CD4-positive, alpha-beta T cell (primary cell): ENCODE measurements at regions not wholly inside any gene's neighbourhood (a gene's known extent, or its start where the extent isn't known, plus 50 kb on each side); places are given as distances from the start of the nearest gene placed in this dataset.
"Not testable (repeated sequence)": the region's sequence is repeated elsewhere in the genome, so short reads cannot be mapped to it uniquely, and the experiment has no call there.

ENCODE experiments used
- ATAC-seq: fragments of 200-7000 bp; cut with Tn5 transposase; one replicate; pipeline ENCODE4 v1.10.0; 2022; ENCODE audit warnings: mild to moderate bottlenecking; ENCODE audit not compliant: poor library complexity
- CTCF ChIA-PET: fragments of 350-600 bp; sonication (Branson Sonifier 250); formaldehyde crosslinking; loops from one replicate; lab custom pipeline; 2021; ENCODE audit warnings: antibody characterized with exemption, inconsistent platforms; lab: Charles Lee
- POLR2A ChIA-PET: fragments of 350-600 bp; sonication (Branson Sonifier 250); formaldehyde crosslinking; loops from one replicate; lab custom pipeline; 2021; ENCODE audit warnings: antibody characterized with exemption, inconsistent platforms; lab: Charles Lee
- DNase-seq, 14 experiments: peaks; one replicate each; pipeline ENCODE4 v3.0.0-alpha.2; 2013 to 2020; ENCODE audit warnings: mixed read lengths in 2 of 14
- H3K27ac ChIP-seq, 2 donors: one replicate each; pipeline versions ENCODE4 v1.5.1 to v1.7.0; 2013; ENCODE audit warnings: low read length in 2 of 2, low read depth in 1 of 2, mild to moderate bottlenecking in 1 of 2
- H3K27me3 ChIP-seq, 2 experiments: 1 replicate in 1 of 2; 2 replicates in 1 of 2; pipeline versions ENCODE4 v1.6.1 to v1.7.0; 2013; ENCODE audit warnings: low read length in 2 of 2, control low read depth in 1 of 2, mild to moderate bottlenecking in 1 of 2, moderate library complexity in 1 of 2; ENCODE audit not compliant: insufficient read depth in 2 of 2, control insufficient read depth in 1 of 2
- H3K36me3 ChIP-seq: one replicate; pipeline ENCODE4 v1.6.1; 2013; ENCODE audit warnings: low read length, control low read depth; ENCODE audit not compliant: insufficient read depth
- H3K4me1 ChIP-seq: one replicate; pipeline ENCODE4 v1.6.1; 2013; ENCODE audit warnings: low read length, control low read depth; ENCODE audit not compliant: insufficient read depth
- H3K4me3 ChIP-seq: one replicate; pipeline ENCODE4 v1.5.1; 2013; ENCODE audit warnings: mild to moderate bottlenecking, low read length, moderate library complexity
- H3K9me3 ChIP-seq, 2 experiments: 1 replicate in 1 of 2; 2 replicates in 1 of 2; pipeline versions ENCODE4 v1.6.1 to v1.7.0; 2013; ENCODE audit warnings: low read length in 2 of 2, mild to moderate bottlenecking in 2 of 2, control low read depth in 1 of 2, moderate library complexity in 1 of 2; ENCODE audit not compliant: control insufficient read depth in 1 of 2, insufficient read depth in 1 of 2
- H3K27ac Mint-ChIP-seq: one replicate; pipeline ENCODE4 v1.8.0; 2020; ENCODE audit warnings: mixed read lengths
- H3K27me3 Mint-ChIP-seq: one replicate; pipeline ENCODE4 v1.8.0; 2021; ENCODE audit warnings: mixed read lengths
- H3K36me3 Mint-ChIP-seq: one replicate; pipeline ENCODE4 v1.8.0; 2021; ENCODE audit warnings: low read depth, mixed read lengths
- H3K4me1 Mint-ChIP-seq: one replicate; pipeline ENCODE4 v1.8.0; 2021; ENCODE audit warnings: low read depth, mixed read lengths
- H3K4me3 Mint-ChIP-seq: one replicate; pipeline ENCODE4 v1.8.0; 2020; ENCODE audit warnings: mild to moderate bottlenecking, mixed read lengths
- H3K9me3 Mint-ChIP-seq: one replicate; pipeline ENCODE4 v1.8.0; 2020; ENCODE audit warnings: mixed read lengths
- intact Hi-C, 2 experiments: fragments of 100-400 bp; cut with DNase I in 1 of 2; cut with micrococcal nuclease in 1 of 2; formaldehyde crosslinking; loops; one replicate each; pipeline versions ENCODE4 v1.15.1 to v1.9.0; 2023 to 2025; cut with DNase I, micrococcal nuclease
- TF ChIP-seq, protein P1 (sequence below): fragments of 200-600 bp; IDR thresholded peaks from one replicate; pipeline ENCODE4 v1.8.0; 2022; ENCODE audit warnings: antibody characterized with exemption, mild to moderate bottlenecking

DNA sequence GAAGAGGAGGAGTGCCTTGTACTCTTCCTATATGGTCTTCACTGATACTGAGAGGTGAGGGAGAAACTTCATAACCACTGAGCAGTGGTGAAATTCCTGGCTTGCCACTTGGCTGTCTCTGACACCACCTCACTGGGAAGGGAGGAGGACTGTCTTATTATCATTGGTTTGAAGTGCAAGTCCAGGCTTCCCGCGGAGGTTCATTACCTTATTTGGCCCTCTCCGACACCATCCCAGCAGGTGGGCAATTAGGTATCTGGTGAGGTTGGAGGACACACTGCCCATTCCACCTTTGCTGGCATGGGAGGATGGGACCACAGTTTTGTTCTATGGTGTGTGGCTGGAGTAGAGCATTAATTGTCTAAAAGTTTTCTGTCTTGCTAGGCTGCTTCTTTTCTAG, 206.1 kb downstream of the LHFPL1 start:
- H3K9me3 Mint-ChIP-seq = no peaks in the 10 kb centered on the region
- H3K27me3 ChIP-seq = no peaks in the 10 kb centered on the region
- DNase-seq (no peak), ATAC-seq (no peak)
- H3K36me3 Mint-ChIP-seq = no peaks in the 10 kb centered on the region
- H3K4me3 Mint-ChIP-seq = no peak overlapping the region
- H3K36me3 ChIP-seq = no peaks in the 10 kb centered on the region
- no peaks in the 10 kb centered on the region for H3K9me3 ChIP-seq
- no peaks in the 10 kb centered on the region for H3K4me1 ChIP-seq
- intact Hi-C loops = no loop called here
- no peak overlapping the region for H3K4me3 ChIP-seq
- TF ChIP-seq, protein P1, sequence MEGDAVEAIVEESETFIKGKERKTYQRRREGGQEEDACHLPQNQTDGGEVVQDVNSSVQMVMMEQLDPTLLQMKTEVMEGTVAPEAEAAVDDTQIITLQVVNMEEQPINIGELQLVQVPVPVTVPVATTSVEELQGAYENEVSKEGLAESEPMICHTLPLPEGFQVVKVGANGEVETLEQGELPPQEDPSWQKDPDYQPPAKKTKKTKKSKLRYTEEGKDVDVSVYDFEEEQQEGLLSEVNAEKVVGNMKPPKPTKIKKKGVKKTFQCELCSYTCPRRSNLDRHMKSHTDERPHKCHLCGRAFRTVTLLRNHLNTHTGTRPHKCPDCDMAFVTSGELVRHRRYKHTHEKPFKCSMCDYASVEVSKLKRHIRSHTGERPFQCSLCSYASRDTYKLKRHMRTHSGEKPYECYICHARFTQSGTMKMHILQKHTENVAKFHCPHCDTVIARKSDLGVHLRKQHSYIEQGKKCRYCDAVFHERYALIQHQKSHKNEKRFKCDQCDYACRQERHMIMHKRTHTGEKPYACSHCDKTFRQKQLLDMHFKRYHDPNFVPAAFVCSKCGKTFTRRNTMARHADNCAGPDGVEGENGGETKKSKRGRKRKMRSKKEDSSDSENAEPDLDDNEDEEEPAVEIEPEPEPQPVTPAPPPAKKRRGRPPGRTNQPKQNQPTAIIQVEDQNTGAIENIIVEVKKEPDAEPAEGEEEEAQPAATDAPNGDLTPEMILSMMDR = no peak
- CTCF ChIA-PET = no interaction called here
- H3K27ac Mint-ChIP-seq = no peak overlapping the region
- H3K4me1 Mint-ChIP-seq = no peaks in the 10 kb centered on the region
- no peaks in the 10 kb centered on the region for H3K27me3 Mint-ChIP-seq
- H3K27ac ChIP-seq = no peak overlapping the region
- POLR2A ChIA-PET = no interaction called here

DNA sequence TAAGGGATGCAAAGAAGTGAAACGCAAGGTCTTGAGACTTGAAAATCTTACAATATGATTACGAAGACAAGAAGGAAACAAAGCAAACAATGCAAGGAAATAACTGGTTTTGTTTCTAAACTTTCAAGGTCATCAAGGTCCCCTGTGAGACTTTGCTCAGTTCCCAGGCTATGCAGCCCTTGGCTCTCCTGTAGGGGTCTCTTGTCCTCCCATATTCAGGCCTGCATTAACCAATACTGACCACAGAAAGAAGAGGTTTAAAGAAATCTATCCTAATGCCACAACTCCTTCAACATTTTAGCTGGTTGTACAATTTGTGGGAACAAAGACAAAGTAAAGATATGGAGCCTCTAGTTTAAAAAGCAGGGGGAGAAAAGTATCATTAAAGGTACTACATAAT, 209.2 kb downstream of the LHFPL1 start:
- H3K4me1 Mint-ChIP-seq = no peaks in the 10 kb centered on the region
- no peak for ATAC-seq
- Histone ChIP-seq H3K9me3 (no peaks in the 10 kb centered on the region), H3K27me3 (no peaks in the 10 kb centered on the region), H3K4me1 (no peaks in the 10 kb centered on the region), H3K4me3 (no peak overlapping the region), H3K27ac (no peak overlapping the region), H3K36me3 (no peaks in the 10 kb centered on the region)
- DNase-seq = no peak
- POLR2A ChIA-PET = no interaction called here
- TF ChIP-seq, protein P1 = no peak
- no peaks in the 10 kb centered on the region for H3K9me3 Mint-ChIP-seq
- intact Hi-C loops = no loop called here
- no peak overlapping the region for H3K27ac Mint-ChIP-seq
- no peak overlapping the region for H3K4me3 Mint-ChIP-seq
- H3K36me3 Mint-ChIP-seq = no peaks in the 10 kb centered on the region
- no peaks in the 10 kb centered on the region for H3K27me3 Mint-ChIP-seq
- CTCF ChIA-PET = no interaction called here

DNA sequence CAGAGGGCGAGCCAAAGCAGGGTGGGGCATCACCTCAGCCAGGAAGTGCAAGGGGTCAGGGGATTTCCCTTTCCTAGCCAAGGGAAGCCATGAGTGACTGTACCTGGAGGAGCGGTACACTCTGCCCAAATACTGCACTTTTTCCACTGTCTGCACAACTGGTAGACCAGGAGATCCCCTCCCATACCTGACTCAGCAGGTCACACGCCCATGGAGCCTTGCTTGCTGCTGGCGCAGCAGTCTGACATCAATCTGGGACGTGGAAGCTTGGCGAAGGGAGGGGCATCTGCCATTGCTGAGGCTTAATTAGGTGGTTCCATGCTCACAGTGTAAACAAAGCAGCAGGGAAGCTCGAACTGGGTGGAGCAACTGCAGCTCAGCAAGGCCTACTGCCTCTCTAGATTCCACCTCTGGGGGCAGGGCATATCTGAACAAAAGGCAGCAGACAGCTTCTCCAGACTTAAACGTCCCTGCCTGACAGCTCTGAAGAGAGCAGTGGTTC, 217.7 kb downstream of the LHFPL1 start:
- H3K27me3 ChIP-seq, H3K27me3 Mint-ChIP-seq, H3K9me3 Mint-ChIP-seq, POLR2A ChIA-PET, H3K36me3 ChIP-seq, H3K27ac Mint-ChIP-seq, H3K9me3 ChIP-seq, H3K4me1 ChIP-seq, H3K27ac ChIP-seq, H3K36me3 Mint-ChIP-seq, CTCF ChIA-PET, H3K4me1 Mint-ChIP-seq, H3K4me3 ChIP-seq, intact Hi-C loops, DNase-seq, H3K4me3 Mint-ChIP-seq, ATAC-seq: not testable (repeated sequence)

DNA sequence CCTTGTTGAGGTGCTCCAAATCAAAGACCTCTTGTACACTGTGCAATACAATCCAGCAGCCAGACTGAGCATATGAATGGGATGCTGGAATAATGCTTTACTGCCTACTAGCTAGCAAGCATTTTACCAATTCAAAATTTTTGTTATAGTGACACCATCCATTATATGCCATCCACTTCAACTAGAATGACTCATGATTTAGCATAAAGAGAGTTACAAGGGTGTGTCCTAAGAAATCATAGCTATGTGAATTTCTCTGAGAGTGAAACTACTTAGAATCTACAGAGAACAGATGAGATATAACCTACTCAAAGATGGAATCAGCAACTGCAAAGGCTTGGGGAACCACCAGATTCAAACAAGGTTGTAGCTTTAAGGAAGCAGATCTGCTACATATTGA, 221.9 kb downstream of the LHFPL1 start:
- CTCF ChIA-PET = no interaction called here
- Histone ChIP-seq H3K36me3 (no peaks in the 10 kb centered on the region), H3K4me1 (no peaks in the 10 kb centered on the region), H3K4me3 (no peak overlapping the region), H3K27me3 (no peaks in the 10 kb centered on the region), H3K27ac (no peak overlapping the region), H3K9me3 (no peaks in the 10 kb centered on the region)
- Mint-ChIP-seq H3K27me3 (no peaks in the 10 kb centered on the region), H3K4me1 (no peaks in the 10 kb centered on the region), H3K9me3 (peaks cover 2% of the 10 kb centered on the region), H3K36me3 (no peaks in the 10 kb centered on the region), H3K4me3 (no peak overlapping the region), H3K27ac (no peak overlapping the region)
- ATAC-seq (no peak), DNase-seq (no peak)
- intact Hi-C loops = no loop called here
- POLR2A ChIA-PET = no interaction called here
- TF ChIP-seq, protein P1 = no peak
